Testis (tissue), 2 donors: ENCODE measurements at regions not wholly inside any gene's neighbourhood (a gene's known extent, or its start where the extent isn't known, plus 50 kb on each side); places are given as distances from the start of the nearest gene placed in this dataset.

Experiments
- CTCF ChIP-seq, 3 experiments: fragments of 450-650 bp in 2 of 3; fragments of 200-600 bp in 1 of 3; sonication (generic) in 1 of 3; IDR thresholded peaks; one replicate each; pipeline ENCODE4 v1.5.1; 2016 to 2019; ENCODE audit warnings: antibody characterized with exemption in 3 of 3, mild to moderate bottlenecking in 2 of 3, moderate library complexity in 1 of 3
- POLR2A ChIP-seq: fragments of 450-650 bp; IDR thresholded peaks from one replicate; pipeline ENCODE4 v1.6.1; 2017; ENCODE audit warnings: antibody characterized with exemption, mild to moderate bottlenecking, moderate library complexity

- no peak for TF ChIP-seq POLR2A
- no peak for TF ChIP-seq CTCF (IDR thresholded peaks at IDR 0.05)
These were observed 440.7 kb upstream of the PDE3A start for GRCh38 chr12:19927661-19928060.
